Ovary (tissue), 7 donors: ENCODE measurements at regions not wholly inside any gene's neighbourhood (a gene's known extent, or its start where the extent isn't known, plus 50 kb on each side); places are given as distances from the start of the nearest gene placed in this dataset.

ENCODE experiments used
- DNase-seq, 5 donors: peaks; one replicate each; pipeline ENCODE4 v3.0.0-alpha.2; 2019 to 2020
- H3K27ac ChIP-seq, 2 donors: fragments of 200-600 bp; one replicate each; pipeline versions ENCODE4 v1.5.1 to v1.8.0; 2019 to 2022
- H3K27me3 ChIP-seq: fragments of 200-600 bp; one replicate; pipeline ENCODE4 v1.8.0; 2022
- H3K36me3 ChIP-seq: fragments of 200-600 bp; sonication (generic); one replicate; pipeline ENCODE4 v1.5.1; 2019
- H3K4me1 ChIP-seq: one replicate; pipeline ENCODE4 v1.8.1; 2013; ENCODE audit warnings: mild to moderate bottlenecking, moderate library complexity; ENCODE audit not compliant: insufficient read depth
- H3K4me3 ChIP-seq: fragments of 200-600 bp; sonication (generic); one replicate; pipeline ENCODE4 v1.5.1; 2017
- H3K9me3 ChIP-seq, 2 donors: fragments of 200-600 bp in 1 of 2; sonication (generic) in 1 of 2; one replicate each; pipeline versions ENCODE4 v1.5.1 to v1.8.1; 2013 to 2019; ENCODE audit warnings: mild to moderate bottlenecking in 1 of 2, moderate library complexity in 1 of 2
- CTCF ChIP-seq, 3 donors: fragments of 450-650 bp in 2 of 3; fragments of 200-600 bp in 1 of 3; IDR thresholded peaks; one replicate each; pipeline versions ENCODE4 v1.5.1 to v1.8.0; 2016 to 2022; ENCODE audit warnings: antibody characterized with exemption in 3 of 3, mild to moderate bottlenecking in 1 of 3
- EP300 ChIP-seq: sonication (generic); formaldehyde crosslinking; IDR thresholded peaks from one replicate; pipeline ENCODE4 v1.6.1; 2017; ENCODE audit warnings: antibody characterized with exemption
- POLR2A ChIP-seq: fragments of 450-650 bp; IDR thresholded peaks from one replicate; pipeline ENCODE4 v1.6.1; 2017; ENCODE audit warnings: antibody characterized with exemption, mild to moderate bottlenecking, moderate library complexity
- WGBS, 3 donors: extraction: QIAGEN DNeasy Blood & Tissue Kit in 1 of 3; methylation state at CpG; one replicate each; pipeline versions ENCODE4 v1.1.5 to v1.1.7; 2013 to 2017; 5-methylcytosine and 5-hydroxymethylcytosine counted together
- intact Hi-C, 4 donors: fragments of 100-400 bp; cut with DNase I; formaldehyde crosslinking; loops; one replicate each; pipeline versions ENCODE4 v1.11.0 to v1.15.1; 2022 to 2023
- donor health status: DM: no; HTN: no; CAD: no; lungs with moderate emphysema.
- donor health status: DM: no; HTN: no; CAD: no.
- donor health status: Bipolar disorder and iron deficiency.
- donor health status: DM: no; HTN: no; CAD: no.
- donor health status: DM: yes; HTN: yes; CAD: no.

- Histone ChIP-seq H3K36me3 (no peaks in the 10 kb centered on the region), H3K9me3 (no peaks in the 10 kb centered on the region), H3K27me3 (no peaks in the 10 kb centered on the region), H3K27ac (no peak overlapping the region), H3K4me3 (no peak overlapping the region), H3K4me1 (peaks cover 12% of the 10 kb centered on the region)
- intact Hi-C loops: no loop called here
- WGBS, 3 donors: 87 to 93% (median 93%) methylated on average over 6 of the region's 6 CpGs
- TF ChIP-seq CTCF (IDR thresholded peaks at IDR 0.05) (no peak), POLR2A (no peak), EP300 (no peak)
- no peak for DNase-seq
Observed at GRCh38 chr4:41452484-41453225, 85.3 kb upstream of the LIMCH1 start.

- TF ChIP-seq POLR2A: no peak
- no peak for TF ChIP-seq EP300
- no peak for TF ChIP-seq CTCF (IDR thresholded peaks at IDR 0.05)
- Histone ChIP-seq H3K27ac (no peak overlapping the region), H3K4me1 (peaks cover 10% of the 10 kb centered on the region), H3K36me3 (no peaks in the 10 kb centered on the region), H3K9me3 (no peaks in the 10 kb centered on the region), H3K27me3 (no peaks in the 10 kb centered on the region), H3K4me3 (no peak overlapping the region)
- WGBS, 3 donors: 16 to 23% (median 21%) methylated on average over 4 of the region's 4 CpGs
- intact Hi-C loops: no loop called here
- DNase-seq: no peak
Observed at GRCh38 chr4:41454423-41454822, 83.5 kb upstream of the LIMCH1 start.

- no peak for DNase-seq
- intact Hi-C loops: no loop called here
- TF ChIP-seq POLR2A: no peak
- no peak for TF ChIP-seq EP300
- TF ChIP-seq CTCF (IDR thresholded peaks at IDR 0.05): no peak
- Histone ChIP-seq H3K27ac (no peak overlapping the region), H3K4me3 (no peak overlapping the region), H3K4me1 (peaks cover 10% of the 10 kb centered on the region), H3K27me3 (no peaks in the 10 kb centered on the region), H3K9me3 (no peaks in the 10 kb centered on the region), H3K36me3 (no peaks in the 10 kb centered on the region)
- WGBS, 3 donors: 6 to 17% (median 13%) methylated on average over 3 of the region's 3 CpGs
Observed at GRCh38 chr4:41455206-41455605, 82.8 kb upstream of the LIMCH1 start.

- peaks cover 10% of the 10 kb centered on the region for H3K4me1 ChIP-seq
- 75 to 83% (median 78%) methylated on average over 4 of the region's 4 CpGs for WGBS, 3 donors
- DNase-seq: no peak
- H3K4me3 ChIP-seq: no peak overlapping the region
- H3K9me3 ChIP-seq: no peaks in the 10 kb centered on the region
- no peaks in the 10 kb centered on the region for H3K36me3 ChIP-seq
- no peak for TF ChIP-seq EP300
- no peak for TF ChIP-seq POLR2A
- intact Hi-C loops: no loop called here
- no peak overlapping the region for H3K27ac ChIP-seq
- no peaks in the 10 kb centered on the region for H3K27me3 ChIP-seq
Observed at GRCh38 chr4:41456559-41457101, 81.3 kb upstream of the LIMCH1 start.

- no peak overlapping the region for H3K27ac ChIP-seq
- H3K4me1 ChIP-seq: peaks cover 10% of the 10 kb centered on the region
- TF ChIP-seq POLR2A (no peak), CTCF (IDR thresholded peaks at IDR 0.05) (no peak), EP300 (no peak)
- H3K9me3 ChIP-seq: no peaks in the 10 kb centered on the region
- no peak overlapping the region for H3K4me3 ChIP-seq
- DNase-seq: no peak
- no peaks in the 10 kb centered on the region for H3K27me3 ChIP-seq
- WGBS, 3 donors: 96 to 97% (median 96%) methylated on average over 2 of the region's 2 CpGs
- no peaks in the 10 kb centered on the region for H3K36me3 ChIP-seq
- intact Hi-C loops: no loop called here
Observed at GRCh38 chr4:41458689-41459088, 79.3 kb upstream of the LIMCH1 start.
